Activated CD4-positive, CD25-positive, alpha-beta regulatory T cell (primary cell): ENCODE measurements at regions not wholly inside any gene's neighbourhood (a gene's known extent, or its start where the extent isn't known, plus 50 kb on each side); places are given as distances from the start of the nearest gene placed in this dataset.

Experiments
- DNase-seq, 4 experiments: peaks; one replicate each; lab custom pipeline; 2025; lab: John Stamatoyannopoulos, UW

DNA sequence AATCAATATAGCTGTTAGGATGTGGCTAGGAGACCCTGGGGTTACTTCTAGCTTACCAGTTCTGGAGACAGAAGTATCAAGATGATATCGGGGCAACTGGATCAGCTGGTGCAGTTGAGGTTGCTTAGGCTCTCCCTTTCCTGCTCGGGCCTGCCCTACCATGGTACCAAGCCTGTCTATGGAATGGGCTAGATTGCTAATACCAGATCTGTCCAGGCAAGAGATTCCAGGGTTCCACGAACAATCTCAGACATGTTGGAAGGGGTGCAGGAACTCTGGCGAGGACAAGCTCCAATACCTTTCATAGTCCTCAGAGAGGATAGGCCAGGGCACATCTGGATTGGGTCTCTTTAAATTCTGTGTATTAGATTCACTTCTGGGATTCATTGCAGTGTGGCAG, 53.8 kb downstream of the ADM start:
- no peak for DNase-seq

DNA sequence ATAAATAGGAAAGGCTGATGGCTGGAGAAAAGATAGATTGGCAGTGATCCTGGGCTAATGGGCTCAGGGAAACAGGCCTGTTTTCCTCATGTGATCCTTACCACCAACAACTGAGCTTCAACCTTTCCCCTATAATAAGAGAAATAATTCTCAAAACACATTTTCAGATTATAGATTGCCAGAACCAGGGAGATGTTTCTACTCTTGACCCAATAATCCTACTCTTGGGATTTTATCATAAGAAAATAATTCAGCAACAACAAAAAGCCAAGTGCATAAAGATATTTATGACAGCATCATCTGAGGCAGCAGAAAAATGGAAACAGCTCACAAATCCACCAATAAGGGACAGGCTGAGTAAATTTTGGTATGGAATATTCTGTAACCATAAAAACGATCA, 54.3 kb downstream of the ADM start:
- DNase-seq: no peak

DNA sequence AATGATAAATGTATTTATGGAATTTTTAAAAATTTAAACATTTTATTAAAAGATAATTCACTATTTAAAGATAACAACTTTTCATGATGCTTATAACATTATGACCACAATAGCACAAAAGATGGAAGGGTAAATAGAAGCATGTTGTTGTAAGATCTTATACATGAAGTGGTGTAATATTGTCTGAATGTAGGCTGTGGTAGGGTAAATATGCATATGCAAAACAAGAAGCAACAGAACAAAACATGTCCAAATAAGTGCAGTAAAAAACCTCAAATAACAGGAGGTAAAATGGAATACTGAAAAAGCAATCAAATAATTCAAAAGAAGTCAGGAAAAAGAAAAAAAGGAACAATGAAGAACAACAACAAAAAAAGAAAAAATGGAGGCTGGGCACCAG, 56.0 kb downstream of the ADM start:
- DNase-seq: no peak

DNA sequence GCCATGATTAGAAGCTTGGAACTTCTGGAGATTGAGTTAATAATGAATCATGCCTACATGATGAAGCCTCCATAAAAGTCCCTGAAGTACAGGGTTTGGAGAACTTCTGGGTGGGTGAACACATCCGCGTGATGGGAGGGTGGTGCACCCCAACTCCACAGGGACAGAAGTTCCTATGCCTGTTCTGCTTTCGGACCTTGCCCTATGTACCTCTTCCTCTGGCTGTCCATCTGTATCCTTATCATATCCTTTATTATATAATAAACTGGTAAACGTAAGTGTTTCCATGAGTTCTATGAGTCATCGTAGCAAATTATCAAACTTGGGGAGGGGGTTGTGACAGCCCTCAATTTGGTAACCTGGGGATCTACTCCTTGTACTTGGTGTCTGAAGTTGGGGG, 60.2 kb downstream of the ADM start:
- DNase-seq: no peak

GRCh38 chr11:10366568-10367331, 61.9 kb downstream of the ADM start:
- peak in 3 of 4 experiments; percentile 5 to 38 (median 8) for DNase-seq

- no peak for DNase-seq
These were observed 67.2 kb downstream of the ADM start for GRCh38 chr11:10371926-10372641.

DNA sequence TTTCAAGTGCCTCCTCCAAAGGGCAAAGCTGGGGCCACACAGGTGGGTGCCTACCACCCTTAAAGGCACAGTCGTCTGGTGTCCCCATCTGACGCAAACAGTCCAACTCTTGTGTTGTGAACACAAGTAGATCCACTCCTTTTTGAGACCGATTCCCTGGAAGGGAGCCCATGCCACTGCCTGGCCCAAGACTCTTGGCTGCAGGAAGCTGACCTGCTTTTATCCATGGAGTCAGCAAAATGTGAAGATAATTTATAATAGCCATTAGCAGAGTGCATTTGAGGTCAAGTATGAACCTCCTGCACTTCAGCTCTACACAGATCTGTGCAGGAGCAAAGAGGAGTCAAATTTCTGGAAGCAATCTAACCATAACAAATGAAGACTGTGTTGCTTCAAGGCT, 68.5 kb downstream of the ADM start:
- DNase-seq: no peak

GRCh38 chr11:10373929-10374328, 69.1 kb downstream of the ADM start:
- DNase-seq: no peak

DNA sequence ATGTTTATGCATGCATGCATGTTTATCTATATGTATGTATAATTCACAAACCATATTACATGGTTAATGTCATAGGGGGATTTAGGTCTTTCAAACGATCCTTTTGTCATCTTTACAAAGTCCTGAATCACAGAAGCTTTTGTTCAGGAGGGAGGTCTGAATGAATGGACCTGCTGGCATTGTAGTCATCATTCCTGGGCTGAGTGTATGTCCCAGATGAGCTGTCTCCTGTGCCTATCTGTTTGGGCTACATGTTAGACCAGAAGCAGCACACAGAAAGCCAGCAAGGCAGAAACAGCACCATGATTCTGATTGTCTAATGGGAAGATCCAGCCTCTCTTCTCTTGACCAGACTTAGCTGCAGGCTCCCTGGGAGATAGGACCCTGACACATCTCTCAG, 69.5 kb downstream of the ADM start:
- no peak for DNase-seq

- no peak for DNase-seq
These were observed 70.6 kb downstream of the ADM start for GRCh38 chr11:10375280-10375971.

GRCh38 chr11:10376061-10376460, 71.2 kb downstream of the ADM start:
- DNase-seq: no peak

- DNase-seq: no peak
These were observed 72.3 kb downstream of the ADM start for GRCh38 chr11:10377183-10377582.

DNA sequence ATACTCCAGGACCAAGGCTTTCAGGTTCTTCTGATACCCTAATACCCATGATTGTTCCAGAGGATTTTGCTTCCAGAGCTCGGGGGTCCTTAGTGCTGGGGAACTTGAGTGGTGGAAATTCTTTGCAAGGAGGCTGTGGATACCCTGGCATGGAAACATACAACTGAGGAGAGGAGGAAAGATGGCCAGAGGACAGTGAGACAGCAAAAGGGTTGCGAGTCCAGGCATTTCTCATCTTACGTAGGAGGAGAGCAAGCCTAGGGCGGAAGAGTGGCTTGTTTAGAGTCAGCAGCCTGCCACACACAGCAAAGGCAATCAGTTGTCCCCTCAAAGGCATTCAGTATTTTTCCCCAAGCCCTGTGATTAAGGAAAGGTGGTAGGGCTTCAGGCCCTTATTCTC, 73.5 kb downstream of the ADM start:
- no peak for DNase-seq

DNA sequence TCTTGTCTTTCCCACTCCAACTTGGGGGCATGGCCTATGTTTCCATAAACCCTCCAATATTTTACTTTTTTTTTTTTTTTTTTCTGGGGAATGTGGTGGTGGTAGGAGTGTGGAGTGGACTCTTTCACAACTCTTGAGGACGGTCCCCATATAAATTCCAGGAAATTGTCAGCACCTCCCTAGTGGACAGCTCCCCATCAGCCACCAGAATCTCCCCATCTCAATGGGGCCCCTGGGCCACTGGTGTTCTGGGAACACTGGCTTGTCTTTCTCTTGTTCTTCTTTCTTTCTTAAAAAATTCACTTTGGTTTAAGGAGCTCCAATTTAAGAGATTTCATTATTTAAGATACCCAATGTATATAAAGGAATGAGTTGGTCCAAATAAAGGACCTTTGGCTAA, 74.1 kb downstream of the ADM start:
- DNase-seq: no peak

- DNase-seq: no peak
These were observed 74.6 kb downstream of the ADM start for GRCh38 chr11:10379426-10379825.

DNA sequence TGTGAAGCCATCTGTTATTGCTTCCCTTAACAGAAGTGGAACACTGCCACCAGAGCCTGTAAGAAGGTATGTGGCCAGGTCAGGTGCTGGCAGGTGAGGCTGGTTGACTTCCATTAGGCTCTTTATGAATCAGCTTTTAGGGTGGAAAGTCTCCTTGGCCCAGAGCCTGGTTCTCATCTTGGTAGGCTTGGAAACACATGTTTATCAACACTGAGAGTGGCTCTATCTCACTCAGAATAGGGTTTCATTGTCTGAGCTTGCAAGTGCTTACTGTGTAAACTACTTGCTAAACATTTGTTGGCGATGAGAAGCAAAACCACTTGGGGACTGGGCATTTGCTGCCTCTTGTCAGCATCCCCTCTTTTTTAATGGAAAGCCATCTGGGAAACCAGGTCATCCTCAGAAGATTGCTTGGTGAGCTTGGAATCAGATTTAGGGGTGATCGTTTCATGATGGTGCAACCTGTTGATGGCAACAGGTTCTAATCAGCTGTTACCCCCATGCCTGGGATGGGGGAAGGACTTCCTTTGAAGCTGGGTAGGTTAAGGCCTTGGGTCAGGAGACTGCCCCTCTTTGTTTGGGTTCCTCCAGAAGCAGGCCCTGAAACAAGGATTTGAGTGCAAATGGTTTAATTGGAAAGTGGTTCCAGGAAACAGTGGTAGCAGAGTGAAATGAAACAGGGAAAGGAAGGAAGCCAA, 75.0 kb upstream of the AMPD3 start:
- no peak for DNase-seq

DNA sequence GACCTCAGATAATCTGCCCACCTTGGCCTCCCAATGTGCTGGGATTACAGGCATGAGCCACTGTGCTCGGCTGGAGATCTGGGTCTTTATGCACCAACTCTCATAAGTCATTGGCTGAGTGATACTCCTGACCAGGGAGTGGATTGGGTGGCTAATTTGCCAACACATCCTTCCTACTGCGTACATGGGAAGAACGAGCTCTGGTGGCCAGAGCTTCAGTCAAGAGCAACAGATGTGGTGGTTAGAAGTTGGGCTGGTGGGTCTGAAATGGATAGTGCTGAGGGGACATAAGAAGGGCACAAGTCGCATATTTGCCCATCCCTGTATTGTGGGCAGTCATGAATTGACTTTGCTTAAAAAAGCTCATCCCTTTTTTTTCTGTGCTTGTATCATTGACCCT, 74.1 kb upstream of the AMPD3 start:
- DNase-seq: no peak

- DNase-seq: no peak
These were observed 73.3 kb upstream of the AMPD3 start for GRCh38 chr11:10381736-10382135.

DNA sequence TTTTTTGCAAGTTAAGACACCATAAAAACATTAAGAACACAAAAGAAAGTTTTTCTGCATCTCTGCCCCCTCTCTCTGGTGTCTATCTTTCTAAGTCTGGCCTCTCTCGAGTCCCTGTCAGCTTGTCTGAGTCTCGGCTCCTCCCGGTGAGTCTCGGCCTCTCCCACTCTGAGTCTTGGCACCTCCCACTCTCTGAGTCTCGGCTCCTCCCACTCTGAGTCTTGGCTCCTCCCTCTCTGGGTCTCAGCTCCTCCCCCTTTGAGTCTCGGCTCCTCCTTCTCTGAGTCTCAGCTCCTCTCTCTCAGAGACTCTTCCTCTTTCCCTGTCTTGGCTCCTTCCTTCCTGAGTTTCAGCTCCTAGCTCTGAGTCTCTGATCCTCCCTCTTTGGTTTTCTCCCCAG, 72.5 kb upstream of the AMPD3 start:
- no peak for DNase-seq

- DNase-seq: no peak
These were observed 69.4 kb upstream of the AMPD3 start for GRCh38 chr11:10385696-10386095.

- DNase-seq: no peak
These were observed 68.7 kb upstream of the AMPD3 start for GRCh38 chr11:10386361-10386760.

DNA sequence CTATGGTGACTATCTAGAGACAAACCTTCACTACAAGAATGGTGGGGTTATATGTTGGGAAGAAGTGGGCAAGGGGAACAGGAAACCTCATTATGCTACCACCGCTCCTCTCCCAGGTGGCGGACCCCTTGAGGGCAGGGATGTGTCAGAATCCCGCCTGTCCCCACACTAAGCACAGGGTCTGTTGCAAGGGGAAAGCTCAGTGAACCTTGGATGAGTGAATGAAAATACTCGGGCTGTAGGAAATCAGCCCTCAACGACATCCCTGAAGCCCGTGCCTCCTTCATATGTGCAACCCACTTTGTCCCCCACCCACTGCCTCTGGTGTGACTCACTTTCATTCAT, 68.2 kb upstream of the AMPD3 start:
- DNase-seq: no peak
